HG03064 (cell line): ENCODE measurements at regions not wholly inside any gene's neighbourhood (a gene's known extent, or its start where the extent isn't known, plus 50 kb on each side); places are given as distances from the start of the nearest gene placed in this dataset.

Experiments
- ATAC-seq: cut with Tn5 transposase; IDR thresholded peaks from one replicate; pipeline ENCODE4 v1.9.1; 2021; ENCODE audit warnings: low read depth; ENCODE audit not compliant: unreplicated experiment

DNA sequence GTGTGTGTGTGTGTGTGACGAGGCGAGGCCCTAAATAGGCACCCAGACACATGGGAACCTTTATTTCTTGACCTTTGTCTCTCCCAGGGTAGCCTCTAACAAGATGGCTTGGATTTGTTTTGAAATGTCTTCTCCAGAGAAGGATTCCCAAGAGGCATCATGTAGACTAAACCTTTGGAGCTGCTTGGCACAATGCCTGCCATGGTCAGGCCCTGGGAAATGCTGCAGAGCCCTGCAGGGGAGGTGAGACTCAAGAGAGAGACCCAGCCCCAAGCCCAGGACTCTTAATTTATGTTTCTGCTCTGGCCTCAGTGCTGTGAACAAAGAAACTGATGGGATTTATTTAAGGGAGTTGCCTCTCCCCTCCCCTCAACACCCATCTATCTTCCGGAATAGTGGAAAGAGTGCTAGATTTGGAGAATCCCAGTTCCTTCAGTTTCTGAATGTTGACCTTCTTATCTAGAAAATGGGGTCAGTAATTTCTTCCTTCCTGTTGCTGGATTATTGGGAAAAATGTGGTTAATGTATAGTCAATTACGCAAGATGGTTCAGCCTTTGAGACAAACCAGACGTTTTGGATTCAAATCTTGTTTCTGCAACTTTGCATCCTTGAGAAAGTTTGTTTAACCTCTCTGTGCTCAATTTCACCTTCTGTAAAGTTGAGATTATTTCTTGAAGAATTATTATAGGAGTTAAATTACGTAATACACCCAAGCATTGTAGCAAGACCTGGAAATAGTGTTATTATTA is 434.8 kb downstream of the MAFB start:
- no peak for ATAC-seq

DNA sequence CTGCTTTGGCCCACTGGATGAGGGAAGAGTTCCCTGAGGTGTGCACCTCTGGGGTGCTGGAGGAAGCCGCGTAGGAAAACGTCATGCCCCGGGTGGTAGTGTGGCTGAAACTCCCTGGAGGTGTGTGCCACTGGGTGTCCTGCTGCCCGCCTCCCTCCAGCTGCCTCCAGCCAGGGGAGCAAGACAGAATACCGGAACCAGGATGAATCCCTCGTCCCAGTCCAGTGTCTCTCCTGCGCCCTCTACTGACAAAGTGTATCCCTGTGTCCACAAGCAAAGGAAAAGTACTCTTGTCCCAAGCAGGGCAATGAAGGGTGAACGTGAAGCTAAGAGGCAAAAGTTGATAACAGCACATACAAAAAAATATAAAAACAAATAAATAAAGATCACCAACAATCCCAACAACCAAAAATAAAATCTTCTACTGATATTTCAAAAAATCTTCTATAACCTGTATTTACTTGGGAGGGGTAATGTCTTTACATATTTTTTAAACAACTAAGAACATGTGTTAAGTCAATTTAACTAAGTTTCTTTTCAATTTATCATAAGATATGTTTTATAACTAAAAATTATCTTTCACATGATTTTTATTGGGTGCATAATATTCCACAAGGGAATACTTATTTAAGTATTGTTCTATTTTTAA is 437.6 kb downstream of the MAFB start:
- no peak for ATAC-seq

DNA sequence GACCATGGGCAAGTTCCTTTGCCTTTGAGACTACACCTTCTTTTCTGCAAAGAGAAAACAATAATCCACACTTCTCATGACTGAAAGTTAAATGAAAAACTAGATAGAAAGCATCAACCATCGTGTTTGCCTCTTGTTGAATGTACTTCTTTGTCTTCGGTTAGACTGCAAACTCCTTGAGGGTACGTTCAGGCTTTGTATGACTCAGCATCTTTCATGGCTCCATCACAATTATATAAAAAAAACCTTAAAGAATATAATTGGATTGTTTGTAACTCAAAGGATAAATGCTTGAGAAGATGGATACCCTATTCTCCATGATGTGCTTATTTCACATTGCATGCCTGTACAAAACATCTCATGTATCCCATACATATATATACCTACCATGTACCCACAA is 439.2 kb downstream of the MAFB start:
- no peak for ATAC-seq

DNA sequence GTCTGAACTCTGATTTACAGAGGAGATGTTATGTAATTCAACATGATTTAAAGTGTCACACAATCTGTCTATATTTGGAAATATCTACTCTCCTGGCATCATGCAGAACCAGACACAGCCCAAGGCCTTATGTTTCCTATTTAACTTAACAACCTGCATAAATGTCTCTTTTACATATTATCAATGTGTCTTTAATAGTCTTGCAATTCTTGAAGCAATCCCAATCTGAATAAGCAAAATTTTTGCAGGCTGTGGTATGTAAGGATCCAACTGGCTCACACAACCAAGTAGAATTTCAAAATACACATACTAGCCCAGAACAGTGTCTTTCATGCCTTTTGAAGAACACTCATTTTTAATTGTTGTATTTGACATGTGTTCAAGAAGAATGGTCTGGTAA is 443.2 kb downstream of the MAFB start:
- ATAC-seq = no peak

DNA sequence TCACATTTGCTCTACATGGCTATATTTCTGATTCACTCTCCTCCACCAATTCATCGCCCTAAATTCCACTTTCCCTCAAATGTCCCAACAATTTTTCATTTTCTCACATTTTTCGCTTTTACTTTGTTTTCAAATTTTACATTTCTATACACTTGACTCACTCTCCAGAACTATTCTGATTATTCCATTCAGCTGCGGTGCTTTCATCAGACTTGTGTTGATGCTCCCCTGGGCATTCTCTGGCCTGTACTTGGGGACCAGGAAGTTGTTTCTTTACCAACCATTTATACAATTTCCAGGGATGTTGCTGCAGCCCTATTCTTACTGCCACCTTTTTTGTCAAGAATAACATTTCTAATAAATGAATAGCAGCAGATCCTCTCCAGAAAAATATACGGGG is 444.8 kb downstream of the MAFB start:
- ATAC-seq = no peak

DNA sequence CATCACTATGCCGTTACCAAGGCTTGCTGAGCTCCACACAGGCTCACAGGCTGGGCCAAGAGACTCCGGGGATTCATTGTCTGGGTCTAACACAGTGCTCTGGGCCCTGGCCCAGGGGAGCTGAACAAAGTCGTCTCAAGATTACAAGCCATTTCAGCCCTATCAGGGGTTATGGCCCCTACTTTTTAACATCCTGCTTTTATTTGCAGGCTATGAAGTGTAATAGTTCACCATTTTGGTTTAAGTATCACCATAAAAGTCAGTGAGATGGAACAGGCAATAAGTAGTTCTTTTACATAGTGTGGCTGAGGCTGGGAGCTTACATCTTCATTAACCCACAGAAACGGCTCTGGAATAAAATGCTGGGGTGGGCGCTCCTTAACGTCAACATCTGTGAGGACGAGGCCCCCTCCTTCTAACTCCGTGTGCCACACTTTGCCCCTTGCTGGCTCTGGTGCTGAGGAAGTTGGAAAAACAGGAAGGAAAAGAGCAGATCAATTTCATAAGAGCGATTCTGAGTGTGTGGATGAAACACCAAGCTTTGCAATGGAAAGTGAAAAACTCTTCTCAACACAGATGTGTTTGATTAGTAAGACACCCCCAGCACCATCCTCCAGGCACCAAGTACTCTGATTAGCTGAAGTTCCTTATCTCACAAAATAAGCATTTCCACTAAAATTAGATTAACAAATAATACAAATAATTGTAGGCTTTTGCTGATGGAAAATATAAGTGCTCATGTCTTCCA is 447.3 kb downstream of the MAFB start:
- ATAC-seq = no peak

DNA sequence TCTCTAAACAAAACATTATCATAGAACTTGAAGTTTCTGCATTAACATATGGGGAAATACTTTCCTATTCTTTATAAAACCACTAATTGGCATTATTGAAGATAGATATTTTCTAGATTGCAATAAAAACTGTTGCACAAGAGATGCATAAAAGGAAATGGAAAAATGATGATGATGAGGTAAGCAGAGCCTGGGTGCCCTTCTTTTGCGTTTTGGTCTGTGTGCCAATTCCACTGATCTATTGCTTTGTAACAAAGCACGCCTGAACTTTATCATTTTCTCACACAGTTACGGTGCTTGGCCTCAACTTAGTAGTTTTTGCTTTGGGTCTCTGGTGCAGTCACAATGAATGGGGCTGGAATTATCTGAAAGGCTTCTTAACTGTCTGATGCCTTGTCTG is 450.5 kb downstream of the MAFB start:
- ATAC-seq = no peak

DNA sequence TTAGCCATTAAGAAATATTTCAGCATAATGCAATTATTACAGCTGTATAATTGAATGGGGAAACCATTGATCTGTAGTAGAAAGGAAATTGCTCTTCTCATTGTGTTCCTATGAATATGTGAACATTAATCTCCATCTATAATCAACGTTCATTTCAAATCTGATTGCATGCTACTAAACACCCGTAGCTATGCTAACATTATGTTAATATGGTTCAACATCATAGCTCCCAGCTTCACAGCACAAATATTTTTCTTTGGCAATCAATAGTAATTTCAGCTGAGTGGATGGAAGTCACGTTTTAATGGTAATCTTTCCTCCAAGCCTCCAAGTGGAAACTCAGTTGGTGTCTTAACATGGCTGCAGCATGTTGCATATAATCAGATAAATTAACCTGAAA is 454.4 kb downstream of the MAFB start:
- no peak for ATAC-seq

DNA sequence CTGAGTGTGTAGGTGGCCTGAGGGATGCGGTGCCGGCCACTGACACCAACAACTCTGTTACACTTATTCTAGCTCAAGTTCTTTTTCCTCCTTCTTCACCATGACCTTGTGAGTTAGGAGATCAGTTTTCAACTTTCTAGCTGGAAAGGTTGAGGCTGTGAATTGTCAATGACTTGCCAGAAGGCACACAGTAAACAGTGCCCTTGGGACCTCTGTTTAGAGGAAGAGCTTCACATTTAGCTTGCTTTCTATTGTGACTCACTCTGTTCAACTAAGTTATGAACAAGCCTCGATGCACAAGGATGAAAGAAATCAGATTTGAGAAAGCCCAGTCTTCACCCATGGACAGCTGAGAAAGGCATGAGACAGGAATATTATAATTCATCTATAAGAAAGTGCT is 455.6 kb downstream of the MAFB start:
- no peak for ATAC-seq

DNA sequence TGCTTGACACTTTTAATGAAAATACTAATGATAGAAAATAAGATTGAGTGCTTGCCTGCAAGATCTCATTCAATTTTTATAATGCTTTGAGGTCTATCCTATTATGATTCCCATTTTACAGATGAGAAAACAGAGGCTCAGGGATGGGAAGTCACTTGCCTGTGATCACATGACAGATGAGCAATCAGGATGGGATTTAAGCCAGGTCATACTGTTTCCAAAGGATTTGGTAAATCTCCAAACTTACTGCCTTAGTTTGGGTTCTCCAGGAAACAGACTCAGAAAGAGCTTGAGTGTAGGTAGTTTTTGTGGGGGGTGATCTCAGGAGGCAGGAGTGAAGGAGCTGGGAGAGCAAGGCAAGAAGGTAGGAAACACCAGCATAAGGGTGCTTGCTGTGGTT is 456.3 kb downstream of the MAFB start:
- ATAC-seq = no peak

DNA sequence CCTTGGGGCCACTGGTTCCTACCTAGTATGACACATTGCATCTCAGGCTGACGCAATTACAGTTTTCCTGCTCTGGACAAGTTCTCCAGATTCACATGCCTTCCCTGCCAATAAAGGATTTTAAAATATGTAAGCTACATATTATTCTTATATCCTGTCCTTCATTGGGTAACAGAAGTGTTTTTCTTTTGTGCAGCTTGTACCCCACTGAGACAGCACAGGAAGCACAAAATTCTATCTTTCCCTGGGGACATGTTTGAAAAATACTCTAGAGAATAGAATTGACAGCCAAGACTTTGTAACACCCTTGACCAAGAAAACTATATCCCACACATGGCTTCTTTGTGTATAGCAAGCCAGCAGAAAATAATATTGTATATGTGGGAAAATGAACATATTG is 456.8 kb downstream of the MAFB start:
- ATAC-seq = no peak

DNA sequence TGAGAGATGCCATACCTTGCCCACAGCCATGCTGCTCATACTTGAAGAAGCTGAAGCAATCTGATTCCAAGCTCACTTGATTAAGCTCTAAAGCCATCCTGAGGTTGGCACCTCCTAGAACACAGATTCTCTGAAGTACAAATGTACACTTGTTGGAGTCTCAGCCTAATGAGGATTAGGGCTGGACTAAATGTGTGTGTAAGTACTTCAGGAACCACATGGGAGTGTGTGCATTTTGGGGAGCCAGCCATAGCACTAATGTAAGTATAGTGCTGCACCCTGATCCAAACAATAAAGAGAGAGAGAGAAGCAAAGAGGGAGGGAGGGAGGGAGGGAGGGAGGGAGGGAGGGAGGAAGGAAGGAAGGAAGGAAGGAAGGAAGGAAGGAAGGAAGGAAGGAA is 458.6 kb downstream of the MAFB start:
- no peak for ATAC-seq

DNA sequence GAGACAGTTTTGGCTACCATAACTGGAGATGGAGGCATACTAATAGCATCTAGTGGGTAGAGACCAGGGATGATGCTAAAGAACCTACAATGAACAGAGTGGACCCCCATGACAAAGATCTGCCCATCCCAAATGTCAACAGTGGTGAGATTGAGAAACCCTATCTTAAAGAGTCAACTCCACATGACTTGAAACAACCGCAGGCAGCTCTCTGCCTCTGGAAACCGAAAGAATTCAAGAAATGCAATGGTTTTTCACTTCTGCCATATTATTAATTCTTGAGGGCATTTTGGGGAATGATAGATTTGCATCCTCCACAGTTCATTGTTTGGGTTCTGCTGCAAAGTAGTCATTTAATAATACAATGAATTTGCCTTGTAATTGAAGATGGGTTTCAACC is 463.4 kb downstream of the MAFB start:
- no peak for ATAC-seq

DNA sequence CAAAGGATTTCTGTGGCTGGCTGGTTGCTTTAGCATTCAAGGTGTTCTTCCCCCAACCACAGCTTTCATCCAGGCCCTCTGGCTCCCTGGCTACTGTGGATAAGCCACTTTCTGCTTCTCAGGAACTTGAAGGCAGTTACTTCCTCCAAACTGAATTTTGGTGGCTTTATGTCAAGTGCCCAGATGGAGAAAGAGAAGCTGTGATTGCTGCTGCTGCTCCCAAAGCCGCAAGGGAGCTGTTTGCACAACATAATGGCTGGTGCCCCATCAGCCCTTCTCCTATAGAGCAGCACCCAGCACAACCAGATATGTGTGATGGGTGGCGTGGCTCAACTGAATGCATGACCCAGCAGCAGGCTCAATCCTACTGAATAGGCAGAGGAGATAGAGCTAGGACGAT is 465.2 kb downstream of the MAFB start:
- ATAC-seq = no peak

DNA sequence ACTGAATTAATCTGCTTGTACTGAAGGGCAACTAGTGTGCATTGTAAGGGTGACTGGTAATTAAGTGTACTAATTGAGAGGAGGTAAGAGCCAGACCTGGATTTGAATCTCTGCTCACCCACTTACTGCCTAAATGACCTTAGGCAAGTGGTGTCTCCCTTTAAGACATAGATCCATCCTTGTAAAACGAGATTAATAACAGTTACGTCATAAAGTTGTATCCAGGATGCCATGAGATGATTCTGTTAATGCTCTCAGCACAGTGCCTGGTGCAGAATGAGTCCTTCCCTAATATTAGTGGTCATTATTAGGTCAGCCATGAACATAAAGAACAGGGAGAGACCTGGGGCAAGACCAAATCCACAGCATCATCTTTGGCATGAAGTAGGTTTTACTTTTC is 470.1 kb downstream of the MAFB start:
- no peak for ATAC-seq

DNA sequence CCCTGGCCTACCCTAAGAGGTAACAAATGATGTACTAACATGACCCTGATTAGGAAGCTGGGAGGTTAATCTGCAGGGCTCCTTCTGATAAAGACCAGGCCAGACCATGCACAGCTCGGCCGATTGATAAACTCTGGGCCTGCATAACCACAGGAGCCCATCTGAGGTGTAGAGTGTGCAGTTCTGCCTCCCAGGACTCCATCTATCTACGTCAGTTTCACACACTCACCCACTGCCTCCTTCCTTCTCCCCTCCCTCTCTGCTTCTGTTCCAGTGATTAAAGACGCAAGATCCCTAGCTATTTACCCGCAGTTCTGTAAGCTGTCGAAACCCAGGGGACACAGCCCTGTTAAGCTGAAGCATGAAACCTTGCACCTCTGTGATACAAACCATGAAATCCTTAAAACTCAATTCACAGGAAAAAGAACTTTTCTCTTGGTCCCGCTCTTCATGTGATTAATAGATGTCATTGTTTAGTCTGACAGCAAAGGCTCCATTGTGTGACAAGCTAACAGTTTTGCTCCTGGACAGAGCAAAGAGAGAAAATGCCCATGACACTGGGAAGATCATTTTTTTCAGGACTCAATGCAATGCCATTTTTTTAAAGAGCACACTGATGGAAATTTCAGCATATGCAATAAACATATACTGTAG is 470.6 kb downstream of the MAFB start:
- no peak for ATAC-seq

DNA sequence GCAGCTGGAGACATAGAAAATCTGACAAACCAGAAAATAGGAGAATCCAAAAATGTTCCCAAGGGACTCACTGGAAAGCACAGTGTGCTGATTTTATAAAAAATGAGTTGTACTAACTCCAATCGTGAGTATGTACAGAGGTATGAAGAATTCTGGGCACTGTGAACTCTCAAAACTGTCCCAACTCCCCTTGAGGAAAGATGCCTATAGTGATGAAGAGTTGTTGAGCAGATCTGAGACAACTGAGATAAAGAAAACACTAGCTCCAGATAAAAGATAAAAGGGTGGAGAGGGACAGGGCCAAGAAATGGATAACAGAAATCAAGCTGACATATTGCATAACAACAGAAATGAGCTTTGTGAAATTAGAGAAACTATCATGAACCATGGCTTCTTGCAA is 481.4 kb downstream of the MAFB start:
- no peak for ATAC-seq

DNA sequence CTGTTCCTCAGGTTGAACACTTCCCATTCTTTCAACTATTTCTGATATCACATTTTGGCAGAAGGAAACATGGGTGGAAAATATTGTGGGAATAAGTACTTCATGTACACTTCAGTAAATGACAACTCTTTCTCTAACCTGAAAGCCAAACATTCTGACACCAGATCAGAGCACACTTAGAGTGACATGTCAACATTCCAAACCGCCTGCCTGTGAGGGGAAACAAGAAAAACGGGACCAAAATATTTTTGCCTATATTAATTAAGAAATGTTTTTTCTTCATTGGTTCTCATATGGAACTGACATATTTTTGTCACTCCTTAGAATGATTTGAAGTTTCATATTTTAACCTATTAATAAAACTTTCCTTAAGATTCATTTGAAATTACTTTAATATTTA is 483.1 kb downstream of the MAFB start:
- no peak for ATAC-seq

DNA sequence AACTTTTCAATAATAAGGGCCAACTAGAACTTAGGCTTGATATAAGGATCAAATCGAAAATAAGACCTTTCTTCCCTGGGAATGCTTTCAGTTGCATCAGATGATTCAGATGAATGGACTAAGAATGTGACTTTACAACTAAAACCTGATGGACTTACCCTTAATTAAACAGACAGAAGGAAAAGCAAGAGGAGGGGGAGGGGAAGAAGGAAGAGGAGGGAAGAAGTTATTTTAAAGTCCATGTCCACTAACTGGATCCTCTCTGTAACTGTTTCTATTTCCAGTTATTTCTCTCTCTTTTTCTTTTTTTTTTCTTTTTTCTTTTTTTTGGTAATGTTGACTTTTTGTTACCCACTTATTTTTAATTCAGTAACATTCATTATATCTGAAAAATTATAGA is 486.0 kb downstream of the MAFB start:
- ATAC-seq = no peak

DNA sequence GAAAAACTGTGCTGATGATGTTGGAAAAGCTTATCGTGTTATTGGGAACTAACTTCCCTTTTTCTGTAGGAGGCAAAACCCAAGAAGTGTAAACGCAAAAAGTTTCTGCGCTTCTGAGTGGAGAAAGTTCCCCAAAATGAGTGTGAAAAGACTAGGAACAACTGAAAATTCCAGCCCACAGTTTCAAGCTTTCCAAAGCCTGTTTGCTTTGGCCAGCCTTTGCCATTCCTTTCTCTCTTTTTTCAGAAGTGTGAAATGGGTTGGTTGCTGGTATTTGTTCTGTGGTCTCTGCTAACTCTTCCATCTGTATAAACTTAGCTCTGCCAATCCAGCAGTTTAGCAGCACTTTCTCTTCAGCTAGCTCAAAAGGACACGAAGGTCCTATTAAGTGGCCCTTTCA is 491.3 kb downstream of the MAFB start:
- ATAC-seq = no peak

DNA sequence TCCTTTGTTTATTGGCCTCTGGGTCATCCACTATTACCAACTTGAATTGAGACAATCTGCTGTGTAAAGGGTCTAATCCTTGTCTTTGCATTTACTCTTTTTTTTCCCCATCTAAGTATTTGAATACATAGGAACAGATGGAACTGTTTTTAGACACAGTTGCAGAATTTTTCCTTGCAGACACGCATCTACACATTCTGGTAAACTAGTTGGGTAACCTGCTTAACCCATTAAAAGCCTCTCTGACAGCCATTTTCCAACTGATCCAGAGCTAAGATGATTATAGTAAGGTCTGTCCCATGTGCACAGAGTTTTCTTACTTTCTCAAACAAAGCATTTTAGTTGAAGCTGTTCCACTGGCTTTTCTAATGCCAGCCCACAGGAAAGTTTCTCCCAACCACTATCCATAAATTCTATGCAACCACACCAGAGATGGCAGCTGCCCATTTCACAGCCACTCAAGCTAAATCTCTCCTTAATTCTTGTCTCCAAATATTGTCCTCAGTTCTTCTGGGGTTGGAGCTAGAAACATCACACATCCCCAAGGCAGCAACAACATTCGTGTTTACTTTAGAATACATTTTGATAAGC is 492.1 kb downstream of the MAFB start:
- ATAC-seq = no peak
